Stomach (tissue), 4 donors: ENCODE measurements at regions not wholly inside any gene's neighbourhood (a gene's known extent, or its start where the extent isn't known, plus 50 kb on each side); places are given as distances from the start of the nearest gene placed in this dataset.

Experiments used
- POLR2A ChIP-seq, 4 donors: fragments of 450-650 bp; IDR thresholded peaks; one replicate each; pipeline ENCODE4 v1.6.1; 2016; ENCODE audit warnings: antibody characterized with exemption in 4 of 4, control low read depth in 2 of 4, mild to moderate bottlenecking in 1 of 4, moderate library complexity in 1 of 4
- POLR2AphosphoS5 ChIP-seq, 3 donors: sonication (generic); formaldehyde crosslinking; IDR thresholded peaks; one replicate each; pipeline ENCODE4 v1.6.1; 2016; ENCODE audit warnings: antibody characterized with exemption in 3 of 3
- TF ChIP-seq, protein P1 (sequence below), 7 experiments: fragments of 450-650 bp in 4 of 7; fragments of 200-600 bp in 3 of 7; sonication (generic) in 3 of 7; IDR thresholded peaks; one replicate each; pipeline ENCODE4 v1.5.1; 2016 to 2019; ENCODE audit warnings: antibody characterized with exemption in 7 of 7, control low read depth in 2 of 7, mild to moderate bottlenecking in 1 of 7

DNA sequence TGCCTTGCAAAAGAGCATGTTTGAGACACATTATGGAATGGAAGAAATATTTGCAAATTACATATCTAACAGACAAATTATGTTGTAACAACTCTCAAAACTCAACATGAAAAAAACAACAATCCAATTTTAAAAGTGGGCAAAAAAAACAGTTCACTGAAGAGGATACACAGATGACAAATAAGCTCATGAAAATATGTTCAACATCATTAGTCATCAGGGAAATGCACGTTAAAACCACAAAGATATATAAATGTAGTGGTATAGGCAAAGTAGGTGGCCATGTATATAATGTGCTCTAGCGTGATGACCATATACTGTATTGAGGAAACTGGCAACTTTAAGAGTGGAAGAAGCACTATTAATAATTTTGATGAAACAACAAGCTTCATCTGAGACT is 220.1 kb downstream of the IRS1 start:
- TF ChIP-seq POLR2A (IDR thresholded peaks at IDR 0.05), result no peak
- TF ChIP-seq, protein P1, sequence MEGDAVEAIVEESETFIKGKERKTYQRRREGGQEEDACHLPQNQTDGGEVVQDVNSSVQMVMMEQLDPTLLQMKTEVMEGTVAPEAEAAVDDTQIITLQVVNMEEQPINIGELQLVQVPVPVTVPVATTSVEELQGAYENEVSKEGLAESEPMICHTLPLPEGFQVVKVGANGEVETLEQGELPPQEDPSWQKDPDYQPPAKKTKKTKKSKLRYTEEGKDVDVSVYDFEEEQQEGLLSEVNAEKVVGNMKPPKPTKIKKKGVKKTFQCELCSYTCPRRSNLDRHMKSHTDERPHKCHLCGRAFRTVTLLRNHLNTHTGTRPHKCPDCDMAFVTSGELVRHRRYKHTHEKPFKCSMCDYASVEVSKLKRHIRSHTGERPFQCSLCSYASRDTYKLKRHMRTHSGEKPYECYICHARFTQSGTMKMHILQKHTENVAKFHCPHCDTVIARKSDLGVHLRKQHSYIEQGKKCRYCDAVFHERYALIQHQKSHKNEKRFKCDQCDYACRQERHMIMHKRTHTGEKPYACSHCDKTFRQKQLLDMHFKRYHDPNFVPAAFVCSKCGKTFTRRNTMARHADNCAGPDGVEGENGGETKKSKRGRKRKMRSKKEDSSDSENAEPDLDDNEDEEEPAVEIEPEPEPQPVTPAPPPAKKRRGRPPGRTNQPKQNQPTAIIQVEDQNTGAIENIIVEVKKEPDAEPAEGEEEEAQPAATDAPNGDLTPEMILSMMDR (IDR thresholded peaks at IDR 0.05), result no peak
- no peak for TF ChIP-seq POLR2AphosphoS5 (IDR thresholded peaks at IDR 0.05)
